Left ventricle myocardium inferior (tissue), 1 donor: ENCODE measurements at regions not wholly inside any gene's neighbourhood (a gene's known extent, or its start where the extent isn't known, plus 50 kb on each side); places are given as distances from the start of the nearest gene placed in this dataset.
A peak's percentile ranks its signal among the peaks of the same experiment; 100 is the strongest.

Source experiments
- DNase-seq: peaks from one replicate; pipeline ENCODE4 v3.0.0-alpha.2; 2020
- H3K27ac ChIP-seq: fragments of 200-600 bp; replicated peaks from 2 replicates; pipeline ENCODE4 v1.8.0; 2021
- H3K27me3 ChIP-seq: fragments of 200-600 bp; 2 replicates; pipeline ENCODE4 v1.8.0; 2021; ENCODE audit warnings: low read depth
- H3K36me3 ChIP-seq: fragments of 200-600 bp; 2 replicates; pipeline ENCODE4 v1.8.0; 2021
- H3K4me1 ChIP-seq: fragments of 200-600 bp; 2 replicates; pipeline ENCODE4 v1.8.0; 2021
- H3K4me3 ChIP-seq: fragments of 200-600 bp; 2 replicates; pipeline ENCODE4 v1.8.0; 2021; ENCODE audit warnings: mild to moderate bottlenecking, moderate library complexity
- H3K9me3 ChIP-seq: fragments of 200-600 bp; replicated peaks from 2 replicates; pipeline ENCODE4 v1.8.0; 2021
- intact Hi-C: fragments of 100-400 bp; cut with micrococcal nuclease; formaldehyde crosslinking; loops from one replicate; pipeline ENCODE4 v1.11.0; 2022
- TF ChIP-seq, protein P1 (sequence below): fragments of 200-600 bp; IDR thresholded peaks from 2 replicates; pipeline ENCODE4 v1.8.0; 2021; ENCODE audit warnings: antibody characterized with exemption, mild to moderate bottlenecking, borderline replicate concordance
- donor health status: DM: no; HTN: yes; CAD: no; lungs with severe emphysema.

DNA sequence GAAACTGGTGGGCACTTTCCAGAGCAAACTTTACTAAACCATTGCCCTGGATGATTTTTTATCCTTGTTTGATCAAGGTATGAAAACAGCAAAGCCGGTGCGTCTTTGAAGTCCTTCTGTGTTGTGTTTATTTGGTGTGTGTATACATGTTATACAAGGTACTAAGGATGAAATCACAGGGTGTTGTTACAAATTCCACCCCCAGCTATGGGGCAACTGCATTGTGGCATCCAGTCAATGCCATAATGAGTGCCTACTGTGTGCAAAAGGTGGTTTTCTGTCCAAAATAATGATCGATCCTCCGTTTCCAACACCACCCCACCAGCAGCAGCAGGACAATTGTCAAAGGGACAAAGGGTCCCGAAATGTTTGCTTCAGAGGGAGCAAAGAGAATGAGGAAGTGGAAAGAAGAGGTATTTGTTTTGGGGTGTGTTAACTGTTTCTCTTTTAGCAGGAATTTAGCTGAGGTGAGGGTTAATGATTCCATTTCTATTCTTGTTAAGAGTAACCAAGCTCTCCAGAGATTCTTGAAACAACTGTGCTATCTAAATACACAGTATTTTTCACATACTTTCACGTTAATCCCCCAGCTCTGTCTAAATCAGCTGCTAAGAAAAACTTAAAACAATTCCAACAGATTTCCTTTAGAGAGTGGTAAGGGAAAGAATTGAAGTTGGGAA, 568.7 kb upstream of the KLF4 start:
- Histone ChIP-seq H3K27me3 (no peaks in the 10 kb centered on the region), H3K4me3 (no peak overlapping the region), H3K4me1 (peaks cover 28% of the 10 kb centered on the region), H3K27ac (no peak overlapping the region), H3K9me3 (no peaks in the 10 kb centered on the region), H3K36me3 (no peaks in the 10 kb centered on the region)
- intact Hi-C loops, result no loop called here
- TF ChIP-seq, protein P1, sequence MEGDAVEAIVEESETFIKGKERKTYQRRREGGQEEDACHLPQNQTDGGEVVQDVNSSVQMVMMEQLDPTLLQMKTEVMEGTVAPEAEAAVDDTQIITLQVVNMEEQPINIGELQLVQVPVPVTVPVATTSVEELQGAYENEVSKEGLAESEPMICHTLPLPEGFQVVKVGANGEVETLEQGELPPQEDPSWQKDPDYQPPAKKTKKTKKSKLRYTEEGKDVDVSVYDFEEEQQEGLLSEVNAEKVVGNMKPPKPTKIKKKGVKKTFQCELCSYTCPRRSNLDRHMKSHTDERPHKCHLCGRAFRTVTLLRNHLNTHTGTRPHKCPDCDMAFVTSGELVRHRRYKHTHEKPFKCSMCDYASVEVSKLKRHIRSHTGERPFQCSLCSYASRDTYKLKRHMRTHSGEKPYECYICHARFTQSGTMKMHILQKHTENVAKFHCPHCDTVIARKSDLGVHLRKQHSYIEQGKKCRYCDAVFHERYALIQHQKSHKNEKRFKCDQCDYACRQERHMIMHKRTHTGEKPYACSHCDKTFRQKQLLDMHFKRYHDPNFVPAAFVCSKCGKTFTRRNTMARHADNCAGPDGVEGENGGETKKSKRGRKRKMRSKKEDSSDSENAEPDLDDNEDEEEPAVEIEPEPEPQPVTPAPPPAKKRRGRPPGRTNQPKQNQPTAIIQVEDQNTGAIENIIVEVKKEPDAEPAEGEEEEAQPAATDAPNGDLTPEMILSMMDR, result no peak
- DNase-seq, result no peak

DNA sequence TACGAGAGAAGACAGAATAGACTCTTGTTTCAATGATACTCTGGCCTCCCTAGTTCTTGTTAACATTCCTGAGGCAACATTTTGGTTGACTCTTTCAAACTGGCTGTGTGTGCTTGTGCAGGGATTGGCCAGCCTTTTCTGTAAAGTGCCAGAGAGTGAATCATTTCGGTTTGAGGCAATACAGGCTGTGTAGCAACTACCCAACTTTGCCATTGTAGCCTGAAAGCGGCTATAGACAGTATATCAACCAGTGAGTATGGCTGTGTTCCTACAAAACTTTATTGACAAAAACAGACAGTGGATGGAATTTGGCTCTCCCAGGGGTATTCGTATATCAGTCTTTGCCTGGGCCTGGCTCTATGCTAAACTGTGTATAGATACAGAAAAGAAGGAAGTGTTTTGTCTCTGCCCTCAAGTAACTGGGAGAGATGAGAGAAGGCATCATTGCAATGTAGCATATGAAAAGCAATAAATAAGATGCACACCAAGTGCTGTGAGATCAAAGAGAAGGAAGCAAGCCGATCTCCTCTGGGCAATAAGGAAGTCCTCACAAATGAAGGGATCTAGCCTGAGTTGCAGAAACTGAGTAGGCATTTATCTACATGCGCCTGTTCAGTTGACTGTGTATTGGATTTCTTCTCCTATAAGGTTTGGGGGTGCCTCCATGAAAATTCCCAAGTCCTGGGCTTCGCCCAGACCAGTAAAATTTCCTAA, 568.0 kb upstream of the KLF4 start:
- H3K27me3 ChIP-seq, result no peaks in the 10 kb centered on the region
- no peak for DNase-seq
- H3K4me3 ChIP-seq, result no peak overlapping the region
- H3K27ac ChIP-seq, result peak overlapping the region; percentile 40
- H3K9me3 ChIP-seq, result no peaks in the 10 kb centered on the region
- no peaks in the 10 kb centered on the region for H3K36me3 ChIP-seq
- intact Hi-C loops, result no loop called here
- TF ChIP-seq, protein P1, result no peak
- peaks cover 32% of the 10 kb centered on the region for H3K4me1 ChIP-seq

DNA sequence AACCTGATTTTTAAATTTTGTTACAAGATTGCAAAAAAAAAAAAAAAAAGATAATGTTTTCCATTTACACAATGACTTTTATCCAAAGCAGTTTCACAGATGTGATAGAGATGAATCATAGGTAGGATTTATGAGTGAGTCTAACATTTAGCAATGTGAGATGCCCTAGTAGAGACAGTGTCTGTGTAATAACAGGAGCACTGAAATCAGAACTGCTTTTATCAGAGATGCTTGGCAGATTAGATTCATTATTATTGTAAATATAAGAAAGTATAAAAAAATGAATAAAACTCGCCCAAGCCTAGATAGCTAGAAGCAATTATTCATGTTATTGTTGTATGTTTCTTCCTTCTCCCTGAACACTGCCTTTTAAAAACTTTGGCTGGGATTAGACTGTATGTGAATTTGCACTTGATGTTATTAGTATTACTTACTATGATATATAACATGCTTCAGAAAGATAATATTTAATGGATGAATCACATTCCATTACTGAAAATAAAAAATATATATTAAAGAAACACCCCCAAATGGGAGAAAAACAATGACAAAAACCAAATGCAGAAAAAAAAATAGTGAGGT, 567.3 kb upstream of the KLF4 start:
- H3K4me3 ChIP-seq, result no peak overlapping the region
- H3K27ac ChIP-seq, result peak overlapping the region; percentile 40
- intact Hi-C loops, result no loop called here
- TF ChIP-seq, protein P1, result no peak
- DNase-seq, result no peak
- H3K9me3 ChIP-seq, result no peaks in the 10 kb centered on the region
- no peaks in the 10 kb centered on the region for H3K27me3 ChIP-seq
- no peaks in the 10 kb centered on the region for H3K36me3 ChIP-seq
- H3K4me1 ChIP-seq, result peaks cover 32% of the 10 kb centered on the region

DNA sequence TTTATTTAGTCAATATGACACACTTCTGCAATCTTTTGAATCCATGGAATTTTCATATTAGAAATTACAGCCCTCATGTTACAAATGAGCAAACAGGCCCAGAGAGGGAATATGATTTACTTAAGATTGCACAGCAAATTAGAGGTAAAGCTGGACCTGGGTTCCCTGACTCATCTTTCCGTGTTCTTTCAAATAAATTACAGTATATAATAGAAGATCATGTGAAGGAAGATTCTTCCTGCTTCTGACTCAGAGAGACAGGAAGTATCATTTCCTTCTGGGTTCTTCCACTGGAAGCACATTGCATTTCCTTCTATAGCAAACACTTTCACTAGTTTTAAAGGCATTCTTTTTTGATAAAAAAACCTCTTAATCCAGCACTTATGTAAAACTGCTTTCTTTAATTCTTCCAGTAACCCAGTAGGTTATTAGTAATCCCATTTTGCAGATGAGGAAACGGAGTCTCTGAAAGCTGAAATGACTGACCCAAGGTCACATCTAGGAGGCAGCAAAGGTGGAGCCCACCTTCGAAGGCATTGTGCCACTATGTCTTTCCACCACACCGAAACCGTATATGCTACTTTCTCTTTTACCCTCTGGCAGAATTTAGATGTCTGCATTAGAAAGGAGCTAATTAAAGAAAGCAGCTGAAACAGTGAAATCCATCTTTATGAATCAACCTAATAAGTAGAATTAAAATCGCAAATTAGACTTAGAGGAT, 566.7 kb upstream of the KLF4 start:
- Histone ChIP-seq H3K27me3 (no peaks in the 10 kb centered on the region), H3K4me1 (peaks cover 32% of the 10 kb centered on the region), H3K4me3 (no peak overlapping the region), H3K9me3 (no peaks in the 10 kb centered on the region), H3K36me3 (no peaks in the 10 kb centered on the region), H3K27ac (peak overlapping the region; percentile 40)
- DNase-seq, result no peak
- TF ChIP-seq, protein P1, result no peak
- intact Hi-C loops, result no loop called here

DNA sequence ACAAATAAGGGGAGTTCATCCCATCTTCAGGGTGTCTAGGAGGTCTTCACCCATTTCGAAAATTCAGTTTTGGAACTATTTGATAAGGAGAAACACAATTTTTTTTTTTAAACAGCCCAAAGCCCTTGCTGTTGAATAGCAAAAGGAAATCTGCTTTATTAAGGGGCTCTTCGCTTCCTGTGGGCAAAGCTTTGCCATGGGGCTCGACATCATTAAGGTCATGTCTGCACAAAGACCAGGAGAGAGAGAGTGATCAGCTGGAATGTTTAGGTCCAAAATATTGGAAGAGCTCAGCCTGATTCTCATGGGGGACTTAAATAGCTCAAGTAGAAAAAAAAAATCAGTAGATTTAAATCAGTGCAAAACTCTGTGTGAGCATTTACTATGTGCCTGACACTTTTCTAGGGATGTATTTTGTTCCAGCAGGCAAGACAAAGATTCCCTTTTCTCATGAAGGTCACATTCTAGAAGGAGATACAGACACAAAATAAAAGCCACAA, 564.6 kb upstream of the KLF4 start:
- Histone ChIP-seq H3K9me3 (no peaks in the 10 kb centered on the region), H3K4me1 (peaks cover 32% of the 10 kb centered on the region), H3K4me3 (no peak overlapping the region), H3K27me3 (peaks cover 12% of the 10 kb centered on the region), H3K27ac (peak overlapping the region; percentile 36), H3K36me3 (no peaks in the 10 kb centered on the region)
- DNase-seq, result no peak
- intact Hi-C loops, result no loop called here
- TF ChIP-seq, protein P1, result no peak
